ENCODE measurements at regions not wholly inside any gene's neighbourhood (a gene's known extent, or its start where the extent isn't known, plus 50 kb on each side); places are given as distances from the start of the nearest gene placed in this dataset.

DNA sequence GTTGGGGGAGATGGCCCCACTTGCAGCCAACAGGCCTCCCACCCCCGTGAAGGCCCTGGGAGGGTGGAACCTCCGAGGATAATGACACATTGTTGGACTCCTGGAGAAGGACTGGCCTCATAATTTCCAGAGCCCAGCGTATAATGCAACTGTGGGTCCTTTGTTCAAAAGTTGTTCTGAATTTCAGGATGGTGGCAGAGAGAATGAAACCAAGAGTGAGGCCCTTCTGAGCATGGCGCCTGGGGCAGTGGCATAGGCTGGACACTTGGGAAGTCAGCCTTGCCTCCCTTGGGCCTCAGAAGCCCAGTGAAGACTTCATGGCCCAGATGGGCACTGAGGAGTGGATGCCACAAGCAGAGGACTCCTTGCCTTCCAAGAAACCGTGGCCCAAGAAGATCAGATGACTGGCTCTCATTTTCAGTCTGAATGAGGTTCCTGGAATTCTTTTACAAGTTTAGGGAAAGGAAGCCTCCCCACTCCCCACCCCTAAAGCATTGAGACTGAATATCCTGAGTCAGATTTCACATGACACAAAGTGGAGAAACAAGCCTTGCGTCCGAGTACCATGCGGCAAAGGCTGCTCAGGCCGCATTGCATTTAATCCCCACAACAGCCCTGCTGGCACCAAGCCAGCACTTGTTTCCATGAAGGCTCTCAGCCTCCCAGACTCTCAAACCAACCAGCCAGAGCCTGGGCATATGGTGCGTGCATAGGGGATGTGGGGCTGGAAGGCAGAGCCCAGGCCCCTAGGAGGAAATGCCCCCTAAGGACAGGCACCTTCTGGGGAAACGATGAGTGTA is 96.7 kb upstream of the SMIM23 start:
- Histone ChIP-seq H3K4me3 (replicated peaks; ENCODE audit: low read depth, low read length) (no peak overlapping the region), H3K36me3 (ENCODE audit: control insufficient read depth, insufficient read depth, low read length) (no peaks in the 10 kb centered on the region), H3K27me3 (replicated peaks; ENCODE audit: control insufficient read depth, insufficient read depth, low read length) (peaks cover 3% of the 10 kb centered on the region)
- TF ChIP-seq CTCF (IDR thresholded peaks at IDR 0.05; ENCODE audit: insufficient read depth, low read length, poor library complexity, severe bottlenecking): no peak
- no peak for DNase-seq (ENCODE audit: extremely low read depth, insufficient read length)

DNA sequence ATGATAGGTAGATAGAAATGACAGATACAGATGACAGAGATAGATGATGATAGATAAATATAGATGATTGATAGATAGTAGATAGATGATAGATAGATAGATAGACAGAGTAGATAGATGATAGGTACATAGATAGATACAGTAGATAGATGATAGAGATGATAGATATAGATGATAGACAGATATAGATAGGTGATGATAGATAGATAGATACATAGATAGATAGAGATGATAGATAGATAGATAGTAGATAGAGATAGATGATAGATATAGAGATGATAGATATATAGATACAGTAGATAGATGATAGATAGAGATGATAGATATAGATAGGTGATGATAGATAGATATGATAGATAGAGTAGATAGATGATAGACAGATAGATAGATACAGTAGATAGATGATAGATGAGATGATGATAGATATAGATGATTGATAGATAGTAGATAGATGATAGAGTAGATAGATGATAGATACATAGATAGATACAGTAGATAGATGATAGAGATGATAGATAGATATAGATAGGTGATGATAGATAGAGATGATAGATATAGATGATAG is 95.7 kb upstream of the SMIM23 start:
- H3K36me3 ChIP-seq (ENCODE audit: control insufficient read depth, insufficient read depth, low read length): no peaks in the 10 kb centered on the region
- no peak for DNase-seq (ENCODE audit: extremely low read depth, insufficient read length)
- H3K4me3 ChIP-seq (replicated peaks; ENCODE audit: low read depth, low read length): no peak overlapping the region
- TF ChIP-seq CTCF (IDR thresholded peaks at IDR 0.05; ENCODE audit: insufficient read depth, low read length, poor library complexity, severe bottlenecking): no peak
- peaks cover 3% of the 10 kb centered on the region for H3K27me3 ChIP-seq (replicated peaks; ENCODE audit: control insufficient read depth, insufficient read depth, low read length)

DNA sequence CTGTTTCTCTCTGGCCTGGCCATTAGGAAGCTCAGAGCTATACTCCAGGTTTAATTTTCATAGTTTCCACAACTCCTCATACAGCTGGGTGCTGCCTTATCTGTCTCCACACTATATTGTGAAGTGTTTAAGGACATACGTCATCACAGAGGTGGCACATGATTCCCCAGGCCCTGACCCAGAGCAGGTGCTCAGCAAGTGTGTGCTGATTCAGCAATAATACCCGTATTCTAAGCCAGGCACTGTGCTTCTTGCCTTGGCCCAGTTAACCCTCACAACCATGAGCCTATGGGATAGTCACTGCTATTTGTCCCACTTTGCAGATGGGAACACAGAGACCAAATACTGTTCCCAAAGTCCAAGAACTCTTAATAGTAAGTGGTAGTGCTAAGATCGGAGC is 93.5 kb upstream of the SMIM23 start:
- H3K36me3 ChIP-seq (ENCODE audit: control insufficient read depth, insufficient read depth, low read length): no peaks in the 10 kb centered on the region
- no peak for DNase-seq (ENCODE audit: extremely low read depth, insufficient read length)
- no peak overlapping the region for H3K4me3 ChIP-seq (replicated peaks; ENCODE audit: low read depth, low read length)
- peaks cover under 1% of the 10 kb centered on the region for H3K27me3 ChIP-seq (replicated peaks; ENCODE audit: control insufficient read depth, insufficient read depth, low read length)
- no peak for TF ChIP-seq CTCF (IDR thresholded peaks at IDR 0.05; ENCODE audit: insufficient read depth, low read length, poor library complexity, severe bottlenecking)

DNA sequence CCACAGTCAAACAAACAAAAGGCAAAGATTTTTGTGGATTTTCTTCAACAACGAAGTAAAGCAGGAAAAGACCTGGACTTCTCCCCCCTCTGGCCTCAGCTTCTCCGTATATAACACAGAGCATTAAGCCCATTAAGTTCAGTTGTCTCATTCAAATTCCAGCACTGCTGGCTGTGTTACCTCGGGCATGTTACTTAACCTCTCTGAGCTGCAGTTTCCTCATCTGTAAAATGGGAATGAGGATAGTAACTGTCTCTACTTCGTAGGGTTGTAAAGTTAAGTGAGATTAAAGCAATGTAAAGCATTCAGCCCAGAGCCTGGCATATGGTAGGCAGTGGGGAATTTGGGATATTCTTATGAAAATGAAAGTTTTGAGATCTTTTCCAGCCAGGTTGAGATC is 92.7 kb upstream of the SMIM23 start:
- TF ChIP-seq CTCF (IDR thresholded peaks at IDR 0.05; ENCODE audit: insufficient read depth, low read length, poor library complexity, severe bottlenecking): no peak
- H3K4me3 ChIP-seq (replicated peaks; ENCODE audit: low read depth, low read length): no peak overlapping the region
- no peaks in the 10 kb centered on the region for H3K36me3 ChIP-seq (ENCODE audit: control insufficient read depth, insufficient read depth, low read length)
- H3K27me3 ChIP-seq (replicated peaks; ENCODE audit: control insufficient read depth, insufficient read depth, low read length): peaks cover 2% of the 10 kb centered on the region
- DNase-seq (ENCODE audit: extremely low read depth, insufficient read length): no peak

DNA sequence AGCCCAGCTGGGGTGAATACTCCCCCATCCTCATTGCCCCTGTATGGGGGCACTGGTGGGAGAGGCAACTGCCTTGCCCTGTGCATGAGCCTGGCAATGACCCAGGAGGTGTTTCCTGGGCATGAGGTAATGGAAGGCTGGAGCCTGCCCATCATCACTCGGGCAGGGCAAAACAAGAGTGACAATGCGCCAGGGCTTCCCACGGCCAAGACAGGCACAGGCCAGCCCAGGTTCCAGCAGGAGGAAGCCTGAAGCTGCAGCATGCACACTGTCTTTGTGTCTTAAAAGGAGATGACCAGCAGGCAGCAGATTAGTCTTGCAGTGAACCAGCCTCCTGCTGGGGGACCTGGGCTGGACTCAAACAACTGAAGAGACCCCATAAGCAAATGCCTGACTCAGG is 92.2 kb upstream of the SMIM23 start:
- peaks cover 2% of the 10 kb centered on the region for H3K27me3 ChIP-seq (replicated peaks; ENCODE audit: control insufficient read depth, insufficient read depth, low read length)
- H3K36me3 ChIP-seq (ENCODE audit: control insufficient read depth, insufficient read depth, low read length): no peaks in the 10 kb centered on the region
- TF ChIP-seq CTCF (IDR thresholded peaks at IDR 0.05; ENCODE audit: insufficient read depth, low read length, poor library complexity, severe bottlenecking): no peak
- no peak for DNase-seq (ENCODE audit: extremely low read depth, insufficient read length)
- no peak overlapping the region for H3K4me3 ChIP-seq (replicated peaks; ENCODE audit: low read depth, low read length)

All from GM06990 (cell line).